Ishikawa (cell line): ENCODE measurements at regions not wholly inside any gene's neighbourhood (a gene's known extent, or its start where the extent isn't known, plus 50 kb on each side); places are given as distances from the start of the nearest gene placed in this dataset.

Source experiments
- CEBPB ChIP-seq: IDR thresholded peaks from 2 replicates; pipeline ENCODE4 v1.6.1; 2012
- CREB1 ChIP-seq: IDR thresholded peaks from 2 replicates; pipeline ENCODE4 v1.6.1; 2012; ENCODE audit warnings: low read depth
- EGR1 ChIP-seq: IDR thresholded peaks from 2 replicates; pipeline ENCODE4 v1.6.1; 2012
- EP300 ChIP-seq: IDR thresholded peaks from 2 replicates; pipeline ENCODE4 v1.6.1; 2012; ENCODE audit warnings: borderline replicate concordance
- FOXM1 ChIP-seq: IDR thresholded peaks from 2 replicates; pipeline ENCODE4 v1.6.1; 2012; ENCODE audit warnings: low read depth, borderline replicate concordance
- NFIC ChIP-seq: IDR thresholded peaks from 2 replicates; pipeline ENCODE4 v1.6.1; 2012
- RAD21 ChIP-seq: IDR thresholded peaks from 2 replicates; pipeline ENCODE4 v1.6.1; 2012; ENCODE audit warnings: low read depth
- TAF1 ChIP-seq: IDR thresholded peaks from 2 replicates; pipeline ENCODE4 v1.6.1; 2012; ENCODE audit warnings: low read depth, mild to moderate bottlenecking
- TCF12 ChIP-seq: IDR thresholded peaks from 2 replicates; pipeline ENCODE4 v1.6.1; 2012; ENCODE audit warnings: low read depth
- TEAD4 ChIP-seq: IDR thresholded peaks from 2 replicates; pipeline ENCODE4 v1.6.1; 2012
- YY1 ChIP-seq: IDR thresholded peaks from 2 replicates; pipeline ENCODE4 v1.6.1; 2012; ENCODE audit warnings: low read depth
- ZBTB7A ChIP-seq: IDR thresholded peaks from 2 replicates; pipeline ENCODE4 v1.6.1; 2012; ENCODE audit warnings: low read depth
- TF ChIP-seq, protein P1 (sequence below): IDR thresholded peaks from 2 replicates; pipeline ENCODE4 v1.6.1; 2012
- TF ChIP-seq, protein P2 (sequence below): IDR thresholded peaks from 2 replicates; pipeline ENCODE4 v1.6.1; 2012
- TF ChIP-seq, protein P3 (sequence below): IDR thresholded peaks from 2 replicates; pipeline ENCODE4 v1.6.1; 2012; ENCODE audit warnings: low read depth, mild to moderate bottlenecking

DNA sequence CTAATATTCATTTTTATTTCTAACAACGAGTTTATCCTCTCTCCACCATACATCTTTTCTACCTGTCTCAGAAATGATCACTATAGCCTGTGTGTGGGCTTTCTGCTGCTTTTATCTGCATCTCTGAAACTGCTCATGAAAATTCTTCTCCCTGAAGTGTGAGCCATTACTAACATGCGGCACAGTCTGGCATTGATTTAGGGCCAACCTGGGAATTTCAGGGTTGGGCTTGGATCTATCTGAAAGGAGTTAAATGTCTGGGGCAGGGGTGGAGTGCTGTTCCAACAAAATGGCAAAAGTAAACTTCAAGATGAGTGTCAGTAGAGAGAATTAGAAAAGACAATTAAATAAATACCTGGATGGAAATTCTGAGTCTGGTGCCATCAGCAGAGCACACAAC, 198.2 kb upstream of the OSR1 start:
- no peak for TF ChIP-seq EP300
- TF ChIP-seq ZBTB7A: no peak
- no peak for TF ChIP-seq EGR1

DNA sequence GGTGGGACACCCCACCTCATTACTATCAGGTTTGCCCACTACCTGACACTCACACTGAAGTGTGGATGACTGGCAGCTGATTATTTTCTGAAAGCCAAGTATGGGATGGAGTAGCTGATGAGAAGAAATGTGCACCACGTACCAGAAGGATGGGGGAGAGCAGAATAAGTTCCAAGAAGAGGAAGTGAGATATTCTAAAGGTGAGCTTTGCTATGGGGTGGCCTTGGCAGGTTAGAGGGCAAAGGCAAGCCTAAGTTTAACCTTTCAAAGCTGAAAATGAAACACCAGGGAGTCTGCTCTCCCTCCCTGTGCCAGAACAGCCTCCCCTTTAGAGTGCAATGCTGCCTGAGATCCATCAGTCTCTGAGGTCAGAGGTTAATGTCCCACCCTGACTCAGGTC, 196.1 kb upstream of the OSR1 start:
- TF ChIP-seq FOXM1 (no peak), YY1 (no peak), EGR1 (no peak)
- TF ChIP-seq, protein P1, sequence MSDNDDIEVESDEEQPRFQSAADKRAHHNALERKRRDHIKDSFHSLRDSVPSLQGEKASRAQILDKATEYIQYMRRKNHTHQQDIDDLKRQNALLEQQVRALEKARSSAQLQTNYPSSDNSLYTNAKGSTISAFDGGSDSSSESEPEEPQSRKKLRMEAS: no peak

DNA sequence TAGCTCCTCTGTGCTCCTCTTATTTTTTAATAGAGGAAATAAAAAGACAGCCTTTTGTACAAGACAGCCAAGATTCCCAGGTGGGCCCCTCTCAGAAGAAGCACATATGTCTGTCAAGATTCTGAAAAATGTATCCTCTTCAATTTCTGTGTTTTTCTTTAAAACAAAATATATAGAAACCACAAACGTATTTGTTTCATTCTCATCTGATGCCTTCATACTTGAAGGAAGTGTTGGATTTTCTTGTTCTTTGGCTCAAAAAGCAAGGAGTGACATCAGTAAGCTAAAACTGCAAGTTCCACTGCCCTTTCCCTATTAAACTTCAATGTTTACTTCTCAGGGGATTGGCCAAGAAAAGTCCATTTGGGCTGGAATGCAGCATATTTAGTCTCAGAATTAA, 193.8 kb upstream of the OSR1 start:
- TF ChIP-seq, protein P2, sequence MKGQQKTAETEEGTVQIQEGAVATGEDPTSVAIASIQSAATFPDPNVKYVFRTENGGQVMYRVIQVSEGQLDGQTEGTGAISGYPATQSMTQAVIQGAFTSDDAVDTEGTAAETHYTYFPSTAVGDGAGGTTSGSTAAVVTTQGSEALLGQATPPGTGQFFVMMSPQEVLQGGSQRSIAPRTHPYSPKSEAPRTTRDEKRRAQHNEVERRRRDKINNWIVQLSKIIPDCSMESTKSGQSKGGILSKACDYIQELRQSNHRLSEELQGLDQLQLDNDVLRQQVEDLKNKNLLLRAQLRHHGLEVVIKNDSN: no peak
- TF ChIP-seq CREB1: no peak

DNA sequence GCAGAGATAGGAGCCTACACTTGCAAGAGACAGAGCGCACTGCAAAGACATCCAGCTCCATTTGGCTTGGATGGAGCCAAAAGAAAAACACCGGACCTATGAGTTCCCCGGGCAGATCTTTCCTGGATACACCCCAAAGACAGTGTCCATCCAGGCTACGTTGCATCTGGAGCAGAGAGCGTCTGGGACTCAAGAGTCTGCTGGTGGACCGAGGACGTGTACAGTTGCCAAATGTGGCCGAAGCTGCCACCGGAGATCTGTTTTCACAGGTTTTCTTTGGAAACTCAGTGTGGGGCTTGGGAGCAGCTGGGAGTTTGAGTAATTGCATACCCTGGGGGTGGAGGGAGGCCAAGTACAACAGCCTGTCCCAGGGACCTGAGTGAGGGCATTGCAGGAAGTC, 192.3 kb upstream of the OSR1 start:
- TF ChIP-seq TEAD4 (no peak), ZBTB7A (no peak), CREB1 (no peak), FOXM1 (no peak), YY1 (no peak), NFIC (no peak), TCF12 (no peak)
- TF ChIP-seq, protein P1: no peak
- TF ChIP-seq, protein P2: no peak
- TF ChIP-seq, protein P3, sequence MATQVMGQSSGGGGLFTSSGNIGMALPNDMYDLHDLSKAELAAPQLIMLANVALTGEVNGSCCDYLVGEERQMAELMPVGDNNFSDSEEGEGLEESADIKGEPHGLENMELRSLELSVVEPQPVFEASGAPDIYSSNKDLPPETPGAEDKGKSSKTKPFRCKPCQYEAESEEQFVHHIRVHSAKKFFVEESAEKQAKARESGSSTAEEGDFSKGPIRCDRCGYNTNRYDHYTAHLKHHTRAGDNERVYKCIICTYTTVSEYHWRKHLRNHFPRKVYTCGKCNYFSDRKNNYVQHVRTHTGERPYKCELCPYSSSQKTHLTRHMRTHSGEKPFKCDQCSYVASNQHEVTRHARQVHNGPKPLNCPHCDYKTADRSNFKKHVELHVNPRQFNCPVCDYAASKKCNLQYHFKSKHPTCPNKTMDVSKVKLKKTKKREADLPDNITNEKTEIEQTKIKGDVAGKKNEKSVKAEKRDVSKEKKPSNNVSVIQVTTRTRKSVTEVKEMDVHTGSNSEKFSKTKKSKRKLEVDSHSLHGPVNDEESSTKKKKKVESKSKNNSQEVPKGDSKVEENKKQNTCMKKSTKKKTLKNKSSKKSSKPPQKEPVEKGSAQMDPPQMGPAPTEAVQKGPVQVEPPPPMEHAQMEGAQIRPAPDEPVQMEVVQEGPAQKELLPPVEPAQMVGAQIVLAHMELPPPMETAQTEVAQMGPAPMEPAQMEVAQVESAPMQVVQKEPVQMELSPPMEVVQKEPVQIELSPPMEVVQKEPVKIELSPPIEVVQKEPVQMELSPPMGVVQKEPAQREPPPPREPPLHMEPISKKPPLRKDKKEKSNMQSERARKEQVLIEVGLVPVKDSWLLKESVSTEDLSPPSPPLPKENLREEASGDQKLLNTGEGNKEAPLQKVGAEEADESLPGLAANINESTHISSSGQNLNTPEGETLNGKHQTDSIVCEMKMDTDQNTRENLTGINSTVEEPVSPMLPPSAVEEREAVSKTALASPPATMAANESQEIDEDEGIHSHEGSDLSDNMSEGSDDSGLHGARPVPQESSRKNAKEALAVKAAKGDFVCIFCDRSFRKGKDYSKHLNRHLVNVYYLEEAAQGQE: no peak

DNA sequence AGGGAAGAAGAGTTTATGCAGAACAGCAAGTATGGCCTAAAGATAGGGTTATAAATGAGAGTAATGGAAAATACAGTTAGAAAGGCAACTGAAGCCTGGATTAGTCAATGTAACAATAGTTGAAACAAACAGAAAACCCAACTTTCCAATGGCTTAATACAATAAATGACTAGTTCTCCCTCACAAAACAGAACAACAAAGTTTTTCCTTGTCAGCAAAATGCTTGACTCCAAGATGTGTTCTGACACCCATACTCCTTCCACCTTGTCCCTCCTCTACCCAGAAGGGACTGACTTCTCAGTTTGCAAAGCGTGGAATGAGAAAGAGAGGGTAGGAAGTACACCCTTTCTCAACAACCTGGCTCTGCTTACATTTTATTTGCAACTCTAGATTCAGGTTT, 191.4 kb upstream of the OSR1 start:
- TF ChIP-seq EGR1: no peak
- no peak for TF ChIP-seq CEBPB
- no peak for TF ChIP-seq EP300
- no peak for TF ChIP-seq YY1
- TF ChIP-seq TAF1: no peak
- no peak for TF ChIP-seq CREB1
- TF ChIP-seq NFIC: no peak
- TF ChIP-seq TEAD4: no peak
- no peak for TF ChIP-seq FOXM1
- TF ChIP-seq TCF12: no peak
- TF ChIP-seq ZBTB7A: no peak
- TF ChIP-seq RAD21: no peak
- TF ChIP-seq, protein P3: no peak
- TF ChIP-seq, protein P1: no peak

DNA sequence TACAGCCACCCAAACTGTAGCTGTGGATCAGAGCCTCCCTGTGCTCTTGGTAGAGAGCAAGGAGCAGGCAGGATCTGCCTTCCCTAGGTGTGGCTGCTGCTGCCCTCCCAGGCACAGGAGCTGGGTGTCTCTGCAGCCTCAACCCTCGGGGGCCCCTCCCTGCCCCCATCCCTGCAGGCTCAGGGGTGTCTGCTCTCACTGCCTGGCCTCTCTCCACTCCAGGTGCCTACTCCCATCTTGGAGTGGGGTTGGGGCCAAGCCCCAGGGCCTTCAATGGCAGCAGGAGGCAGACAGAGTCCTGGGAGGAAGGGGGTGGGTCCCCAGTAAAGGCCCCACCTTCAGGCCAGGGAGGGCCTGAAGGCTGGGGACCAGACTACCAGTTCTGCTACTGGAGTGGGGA, 189.7 kb upstream of the OSR1 start:
- TF ChIP-seq NFIC: no peak
- TF ChIP-seq TAF1: no peak
- no peak for TF ChIP-seq ZBTB7A
- TF ChIP-seq EP300: no peak
- no peak for TF ChIP-seq FOXM1
- TF ChIP-seq, protein P3: no peak
- no peak for TF ChIP-seq EGR1
- TF ChIP-seq, protein P1: no peak
